Trophoblast cell (in vitro differentiated cells and primary cell): ENCODE measurements at regions not wholly inside any gene's neighbourhood (a gene's known extent, or its start where the extent isn't known, plus 50 kb on each side); places are given as distances from the start of the nearest gene placed in this dataset.

Experiments used
- DNase-seq, 2 donors: peaks; one replicate each; pipeline ENCODE4 v3.0.0-alpha.2; 2016
- H2AFZ ChIP-seq: 2 replicates; pipeline ENCODE4 v1.6.1; 2013; ENCODE audit warnings: low read length, moderate library complexity, mild to moderate bottlenecking; ENCODE audit not compliant: insufficient read depth, poor library complexity
- H2AK5ac ChIP-seq: 2 replicates; pipeline ENCODE4 v1.6.1; 2013; ENCODE audit warnings: mild to moderate bottlenecking, low read length
- H2BK120ac ChIP-seq: 2 replicates; pipeline ENCODE4 v1.6.1; 2013; ENCODE audit warnings: low read length, mild to moderate bottlenecking, moderate library complexity; ENCODE audit not compliant: insufficient read depth, poor library complexity
- H2BK12ac ChIP-seq: 2 replicates; pipeline ENCODE4 v1.6.1; 2013; ENCODE audit warnings: mild to moderate bottlenecking, low read length, moderate library complexity
- H2BK5ac ChIP-seq: 2 replicates; pipeline ENCODE4 v1.6.1; 2013; ENCODE audit warnings: low read length, low read depth, moderate library complexity, mild to moderate bottlenecking; ENCODE audit not compliant: poor library complexity
- H3K14ac ChIP-seq: 2 replicates; pipeline ENCODE4 v1.6.1; 2013; ENCODE audit warnings: mild to moderate bottlenecking, low read length
- H3K18ac ChIP-seq: 2 replicates; pipeline ENCODE4 v1.6.1; 2013; ENCODE audit warnings: mild to moderate bottlenecking, low read length
- H3K23ac ChIP-seq: 2 replicates; pipeline ENCODE4 v1.6.1; 2013; ENCODE audit warnings: low read length
- H3K27ac ChIP-seq: 2 replicates; pipeline ENCODE4 v1.5.1; 2013; ENCODE audit warnings: low read depth, mild to moderate bottlenecking, inconsistent platforms, low read length, moderate library complexity
- H3K27me3 ChIP-seq: 2 replicates; pipeline ENCODE4 v1.6.1; 2013; ENCODE audit warnings: inconsistent platforms, mild to moderate bottlenecking, low read length, moderate library complexity; ENCODE audit not compliant: insufficient read depth
- H3K36me3 ChIP-seq, 2 experiments: 1 replicate in 1 of 2; 2 replicates in 1 of 2; pipeline ENCODE4 v1.6.1; 2013; ENCODE audit warnings: low read length in 2 of 2, mild to moderate bottlenecking in 2 of 2, moderate library complexity in 1 of 2; ENCODE audit not compliant: insufficient read depth in 2 of 2, control insufficient read depth in 1 of 2
- H3K4ac ChIP-seq: 2 replicates; pipeline ENCODE4 v1.6.1; 2013; ENCODE audit warnings: low read depth, mild to moderate bottlenecking, low read length, moderate library complexity
- H3K4me1 ChIP-seq, 2 experiments: 1 replicate in 1 of 2; 2 replicates in 1 of 2; pipeline ENCODE4 v1.6.1; 2013; ENCODE audit warnings: low read length in 2 of 2, mild to moderate bottlenecking in 2 of 2, moderate library complexity in 1 of 2; ENCODE audit not compliant: insufficient read depth in 2 of 2, control insufficient read depth in 1 of 2
- H3K4me2 ChIP-seq: 2 replicates; pipeline ENCODE4 v1.6.1; 2013; ENCODE audit warnings: inconsistent platforms, mild to moderate bottlenecking, low read length, moderate library complexity
- H3K4me3 ChIP-seq: 2 replicates; pipeline ENCODE4 v1.5.1; 2013; ENCODE audit warnings: mild to moderate bottlenecking, low read depth, low read length, inconsistent platforms
- H3K79me1 ChIP-seq: one replicate; pipeline ENCODE4 v1.6.1; 2013; ENCODE audit warnings: low read length
- H3K79me2 ChIP-seq: 2 replicates; pipeline ENCODE4 v1.6.1; 2013; ENCODE audit warnings: low read length, mild to moderate bottlenecking; ENCODE audit not compliant: control insufficient read depth, insufficient read depth, poor library complexity
- H3K9ac ChIP-seq: 2 replicates; pipeline ENCODE4 v1.6.1; 2013; ENCODE audit warnings: mild to moderate bottlenecking, low read length
- H3K9me3 ChIP-seq: 2 replicates; pipeline ENCODE4 v1.6.1; 2013; ENCODE audit warnings: low read depth, mild to moderate bottlenecking, control low read depth, inconsistent platforms, low read length; ENCODE audit not compliant: insufficient read depth
- H4K12ac ChIP-seq: 2 replicates; pipeline ENCODE4 v1.6.1; 2013; ENCODE audit warnings: low read depth, mild to moderate bottlenecking, low read length, moderate library complexity
- H4K8ac ChIP-seq: 2 replicates; pipeline ENCODE4 v1.6.1; 2013; ENCODE audit warnings: low read depth, mild to moderate bottlenecking, low read length, moderate library complexity
- H4K91ac ChIP-seq: one replicate; pipeline ENCODE4 v1.6.1; 2013; ENCODE audit warnings: low read depth, mild to moderate bottlenecking, low read length, moderate library complexity
- WGBS: extraction: QIAGEN DNeasy Blood & Tissue Kit; methylation state at CpG from one replicate; pipeline ENCODE4 v1.1.7; 2013; ENCODE audit warnings: missing lambda C conversion rate; ENCODE audit not compliant: insufficient read length, insufficient coverage; ENCODE audit errors: extremely low coverage; 5-methylcytosine and 5-hydroxymethylcytosine counted together

GRCh38 chr20:24778585-24779031, 170.5 kb upstream of the CST7 start:
- Histone ChIP-seq H3K27ac (no peak overlapping the region), H3K4me2 (no peak overlapping the region), H3K27me3 (no peaks in the 10 kb centered on the region), H3K14ac (no peak overlapping the region), H4K8ac (no peak overlapping the region), H3K18ac (no peak overlapping the region), H3K23ac (no peak overlapping the region), H3K4ac (no peak overlapping the region), H3K4me3 (no peak overlapping the region), H2BK120ac (no peak overlapping the region), H2BK5ac (no peak overlapping the region), H3K79me2 (no peaks in the 10 kb centered on the region), H2BK12ac (no peak overlapping the region), H3K9me3 (no peaks in the 10 kb centered on the region), H3K79me1 (no peaks in the 10 kb centered on the region), H3K9ac (no peak overlapping the region), H3K4me1 (peaks cover 3% of the 10 kb centered on the region in 2 experiments), H2AFZ (no peak overlapping the region), H2AK5ac (no peak overlapping the region), H3K36me3 (no peaks in the 10 kb centered on the region), H4K12ac (no peak overlapping the region), H4K91ac (no peak overlapping the region)
- no CpG with 5 or more reads among the region's 14 CpGs for WGBS
- no peak for DNase-seq

- Histone ChIP-seq H3K27ac (no peak overlapping the region), H2AFZ (no peak overlapping the region), H2BK5ac (no peak overlapping the region), H3K79me1 (no peaks in the 10 kb centered on the region), H3K18ac (no peak overlapping the region), H3K9ac (no peak overlapping the region), H4K8ac (no peak overlapping the region), H3K14ac (no peak overlapping the region), H2AK5ac (no peak overlapping the region), H3K79me2 (no peaks in the 10 kb centered on the region), H2BK12ac (no peak overlapping the region), H3K23ac (no peak overlapping the region), H3K4me1 (no peaks in the 10 kb centered on the region), H4K91ac (no peak overlapping the region), H2BK120ac (no peak overlapping the region), H3K4me3 (no peak overlapping the region), H3K4me2 (no peak overlapping the region), H3K9me3 (no peaks in the 10 kb centered on the region), H3K4ac (no peak overlapping the region), H3K27me3 (no peaks in the 10 kb centered on the region), H4K12ac (no peak overlapping the region), H3K36me3 (no peaks in the 10 kb centered on the region)
- no peak for DNase-seq
- no CpG with 5 or more reads among the region's 6 CpGs for WGBS
Measured at GRCh38 chr20:24779131-24779530, 169.9 kb upstream of the CST7 start.

- no peak overlapping the region for H3K4me2 ChIP-seq
- H4K12ac ChIP-seq = no peak overlapping the region
- no peak overlapping the region for H2AK5ac ChIP-seq
- H4K8ac ChIP-seq = no peak overlapping the region
- no peak overlapping the region for H3K9ac ChIP-seq
- no peak overlapping the region for H2AFZ ChIP-seq
- no peaks in the 10 kb centered on the region for H3K79me1 ChIP-seq
- no CpG with 5 or more reads among the region's 4 CpGs for WGBS
- H3K27me3 ChIP-seq = no peaks in the 10 kb centered on the region
- H2BK120ac ChIP-seq = no peak overlapping the region
- no peak overlapping the region for H2BK12ac ChIP-seq
- no peaks in the 10 kb centered on the region for H3K79me2 ChIP-seq
- no peak overlapping the region for H3K4ac ChIP-seq
- no peak overlapping the region for H2BK5ac ChIP-seq
- H3K27ac ChIP-seq = no peak overlapping the region
- no peak overlapping the region for H3K14ac ChIP-seq
- no peak overlapping the region for H4K91ac ChIP-seq
- H3K23ac ChIP-seq = no peak overlapping the region
- DNase-seq = no peak
- no peaks in the 10 kb centered on the region for H3K4me1 ChIP-seq
- no peak overlapping the region for H3K4me3 ChIP-seq
- H3K18ac ChIP-seq = no peak overlapping the region
- no peaks in the 10 kb centered on the region for H3K36me3 ChIP-seq
- no peaks in the 10 kb centered on the region for H3K9me3 ChIP-seq
Measured at GRCh38 chr20:24779946-24780345, 169.1 kb upstream of the CST7 start.

GRCh38 chr20:24780674-24781417, 168.2 kb upstream of the CST7 start:
- Histone ChIP-seq H4K91ac (no peak overlapping the region), H2AFZ (no peak overlapping the region), H3K4me2 (no peak overlapping the region), H3K27me3 (no peaks in the 10 kb centered on the region), H3K4ac (no peak overlapping the region), H3K4me1 (no peaks in the 10 kb centered on the region), H3K4me3 (no peak overlapping the region), H3K27ac (no peak overlapping the region), H3K9me3 (no peaks in the 10 kb centered on the region), H2AK5ac (no peak overlapping the region), H2BK120ac (no peak overlapping the region), H2BK12ac (no peak overlapping the region), H3K14ac (no peak overlapping the region), H4K12ac (no peak overlapping the region), H2BK5ac (no peak overlapping the region), H3K36me3 (no peaks in the 10 kb centered on the region), H3K23ac (no peak overlapping the region), H4K8ac (no peak overlapping the region), H3K9ac (no peak overlapping the region), H3K79me1 (no peaks in the 10 kb centered on the region), H3K18ac (no peak overlapping the region), H3K79me2 (no peaks in the 10 kb centered on the region)
- DNase-seq = no peak
- WGBS = no CpG with 5 or more reads among the region's 11 CpGs
